ENCODE measurements at regions not wholly inside any gene's neighbourhood (a gene's known extent, or its start where the extent isn't known, plus 50 kb on each side); places are given as distances from the start of the nearest gene placed in this dataset.

GRCh38 chr6:137690721-137691120 is 176.3 kb upstream of the TNFAIP3 start:
- no peaks in the 10 kb centered on the region for H3K9me1 ChIP-seq (ENCODE audit: insufficient read depth, low read length)
- WGBS, 2 experiments (ENCODE audit: extremely low coverage in 2 of 2, insufficient read length in 1 of 2), result no CpG with 5 or more reads among the region's 1 CpG
- H2BK15ac ChIP-seq (ENCODE audit: low read depth, low read length), result no peak overlapping the region
- in situ Hi-C loops (cut with MboI; ENCODE audit: low sequenced_read_pairs), result no loop called here
- no peak overlapping the region for H3K4ac ChIP-seq (ENCODE audit: low read depth, low read length)
- H3K79me1 ChIP-seq (ENCODE audit: low read depth in 1 of 2, low read length in 2 of 2), result no peaks in the 10 kb centered on the region
- ChIA-PET POLR2A (ENCODE audit: unreplicated experiment) (no interaction called here), CTCF (no interaction called here)
- H3K9ac ChIP-seq (ENCODE audit: low read depth, low read length), result no peak overlapping the region
- H4K91ac ChIP-seq (ENCODE audit: insufficient read depth, low read depth, low read length), result no peak overlapping the region
- H3K4me3 ChIP-seq (ENCODE audit: insufficient read depth, low read depth, low read length), result no peak overlapping the region
- H2AFZ ChIP-seq (replicated peaks; ENCODE audit: low read length, poor library complexity), result no peak overlapping the region
- no peak overlapping the region for H3K27ac ChIP-seq (ENCODE audit: insufficient read depth, low read length)
- no peak overlapping the region for H3K4me2 ChIP-seq (ENCODE audit: low read depth, low read length)
- no peak overlapping the region for H3K23ac ChIP-seq (ENCODE audit: low read depth, low read length)
- BruUV-seq (replicated peaks), result no TSS peak
- no peak for ATAC-seq (ENCODE audit: low read depth)
- H3K14ac ChIP-seq (replicated peaks; ENCODE audit: low read depth, low read length), result no peak overlapping the region
- no peak overlapping the region for H3K56ac ChIP-seq (ENCODE audit: extremely low read depth, insufficient read depth, low read length)
- no peaks in the 10 kb centered on the region for H3K9me3 ChIP-seq (ENCODE audit: control insufficient read depth, insufficient read depth, low read length)
- H3K27me3 ChIP-seq (ENCODE audit: control insufficient read depth, insufficient read depth, low read length), result no peaks in the 10 kb centered on the region; the same call in 1 of the 2 replicates
- H2AK9ac ChIP-seq (replicated peaks; ENCODE audit: low read depth, low read length, poor library complexity), result no peak overlapping the region
- H3K18ac ChIP-seq (ENCODE audit: low read depth, low read length), result no peak overlapping the region
- no peak overlapping the region for H2BK5ac ChIP-seq (ENCODE audit: low read depth, low read length, poor library complexity, severe bottlenecking)
- no peak overlapping the region for H4K8ac ChIP-seq (ENCODE audit: low read depth in 2 of 2, low read length in 2 of 2)
- H2BK20ac ChIP-seq (ENCODE audit: low read depth, low read length), result no peak overlapping the region
- H3K36me3 ChIP-seq (ENCODE audit: control insufficient read depth, insufficient read depth, low read length), result no peaks in the 10 kb centered on the region
- H2BK120ac ChIP-seq (ENCODE audit: low read depth, low read length), result no peak overlapping the region
- H2AK5ac ChIP-seq (ENCODE audit: low read depth, low read length), result no peak overlapping the region
- TF ChIP-seq MAFK (IDR thresholded peaks at IDR 0.05; ENCODE audit: low read depth, low read length), result no peak
- no peak for TF ChIP-seq CTCF (conservative IDR thresholded peaks at IDR 0.05; ENCODE audit: low read depth, low read length)
- TF ChIP-seq MAZ (IDR thresholded peaks at IDR 0.05; ENCODE audit: borderline replicate concordance, low read depth, low read length), result no peak
- intact Hi-C loops (cut with micrococcal nuclease), result no loop called here
- no peaks in the 10 kb centered on the region for H4K20me1 ChIP-seq (ENCODE audit: insufficient read depth, low read length)
- DNase-seq, result no peak
- no peaks in the 10 kb centered on the region for H3K4me1 ChIP-seq (ENCODE audit: control insufficient read depth, insufficient read depth, low read length)
- no peak overlapping the region for H4K5ac ChIP-seq (ENCODE audit: low read depth, low read length)
- dilution Hi-C loops (cut with HindIII; ENCODE audit: low sequenced_read_pairs, unreplicated experiment), result no loop called here
